Lower lobe of right lung (tissue), 2 donors: ENCODE measurements at regions not wholly inside any gene's neighbourhood (a gene's known extent, or its start where the extent isn't known, plus 50 kb on each side); places are given as distances from the start of the nearest gene placed in this dataset.

Source experiments
- ATAC-seq, 2 donors: fragments of 200-7000 bp; cut with Tn5 transposase; one replicate each; pipeline ENCODE4 v1.9.1; 2020 to 2022; ENCODE audit warnings: mild to moderate bottlenecking in 2 of 2, moderate library complexity in 2 of 2
- DNase-seq: peaks from one replicate; pipeline ENCODE4 v3.0.0-alpha.2; 2020
- H3K27ac ChIP-seq: fragments of 200-600 bp; one replicate; pipeline ENCODE4 v1.8.0; 2022
- H3K27me3 ChIP-seq: fragments of 200-600 bp; one replicate; pipeline ENCODE4 v1.8.0; 2022; ENCODE audit warnings: low read depth
- H3K36me3 ChIP-seq: fragments of 200-600 bp; one replicate; pipeline ENCODE4 v1.8.0; 2022; ENCODE audit warnings: mild to moderate bottlenecking
- H3K4me1 ChIP-seq: fragments of 200-600 bp; one replicate; pipeline ENCODE4 v1.8.0; 2022
- H3K4me3 ChIP-seq: fragments of 200-600 bp; one replicate; pipeline ENCODE4 v1.8.0; 2022; ENCODE audit warnings: mild to moderate bottlenecking
- H3K9me3 ChIP-seq: fragments of 200-600 bp; one replicate; pipeline ENCODE4 v1.8.0; 2022
- CTCF ChIP-seq: fragments of 200-600 bp; IDR thresholded peaks from one replicate; pipeline ENCODE4 v1.8.0; 2022; ENCODE audit warnings: antibody characterized with exemption, mild to moderate bottlenecking
- intact Hi-C: fragments of 100-400 bp; cut with DNase I; formaldehyde crosslinking; loops from one replicate; pipeline ENCODE4 v1.11.0; 2022
- donor health status: DM: no; HTN: yes; CAD: no; lungs with severe emphysema.

- intact Hi-C loops, result no loop called here
- Histone ChIP-seq H3K4me1 (no peaks in the 10 kb centered on the region), H3K4me3 (no peak overlapping the region), H3K27me3 (no peaks in the 10 kb centered on the region), H3K27ac (no peak overlapping the region), H3K9me3 (no peaks in the 10 kb centered on the region), H3K36me3 (no peaks in the 10 kb centered on the region)
- DNase-seq (no peak), ATAC-seq (no peak)
- TF ChIP-seq CTCF, result no peak
These were observed 622.3 kb downstream of the SEMA5A start for GRCh38 chr5:8923526-8923925.

DNA sequence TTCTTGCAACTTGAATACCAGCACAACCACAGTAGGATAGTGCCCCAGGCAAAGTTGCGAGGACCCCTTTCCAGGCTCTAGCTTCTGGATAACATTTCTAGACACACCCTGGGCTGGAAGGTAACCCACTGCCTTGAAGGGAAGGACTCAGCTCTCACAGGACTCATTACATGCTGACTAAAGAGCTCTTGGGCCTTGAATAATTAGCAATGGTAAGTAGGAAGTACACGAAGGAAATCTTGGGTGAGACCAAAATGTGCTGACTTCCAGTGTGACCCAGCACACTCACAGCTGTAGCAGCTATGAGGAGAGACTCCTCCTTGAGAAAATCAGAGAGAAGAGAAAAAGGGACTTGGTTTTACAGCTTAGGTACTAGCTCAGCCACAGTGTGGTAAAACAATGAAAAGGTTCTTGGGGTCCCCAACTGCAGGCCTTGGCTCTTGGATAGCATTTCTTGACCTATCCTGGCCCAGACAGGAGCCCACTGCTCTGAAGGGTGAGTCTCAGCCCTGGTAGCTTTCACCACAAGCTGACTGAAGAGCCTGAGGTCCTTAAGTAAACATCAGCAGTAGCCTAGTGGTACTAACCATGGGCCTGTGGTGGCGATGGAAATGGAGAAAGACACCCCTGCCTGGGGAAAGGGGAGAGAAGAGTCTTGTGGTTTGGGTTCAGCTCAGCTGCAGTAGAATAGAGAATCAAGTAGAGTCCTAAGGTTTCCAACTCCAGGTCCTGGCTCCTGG is 621.7 kb downstream of the SEMA5A start:
- intact Hi-C loops, result no loop called here
- DNase-seq (no peak), ATAC-seq (no peak)
- Histone ChIP-seq H3K36me3 (no peaks in the 10 kb centered on the region), H3K27ac (no peak overlapping the region), H3K27me3 (no peaks in the 10 kb centered on the region), H3K4me3 (no peak overlapping the region), H3K9me3 (no peaks in the 10 kb centered on the region), H3K4me1 (no peaks in the 10 kb centered on the region)
- no peak for TF ChIP-seq CTCF

GRCh38 chr5:8930021-8930420 is 615.9 kb downstream of the SEMA5A start:
- H3K27me3 ChIP-seq, result no peaks in the 10 kb centered on the region
- no peak overlapping the region for H3K4me3 ChIP-seq
- H3K27ac ChIP-seq, result no peak overlapping the region
- ATAC-seq (no peak), DNase-seq (no peak)
- no peaks in the 10 kb centered on the region for H3K9me3 ChIP-seq
- H3K36me3 ChIP-seq, result no peaks in the 10 kb centered on the region
- no peak for TF ChIP-seq CTCF
- intact Hi-C loops, result no loop called here
- no peaks in the 10 kb centered on the region for H3K4me1 ChIP-seq

DNA sequence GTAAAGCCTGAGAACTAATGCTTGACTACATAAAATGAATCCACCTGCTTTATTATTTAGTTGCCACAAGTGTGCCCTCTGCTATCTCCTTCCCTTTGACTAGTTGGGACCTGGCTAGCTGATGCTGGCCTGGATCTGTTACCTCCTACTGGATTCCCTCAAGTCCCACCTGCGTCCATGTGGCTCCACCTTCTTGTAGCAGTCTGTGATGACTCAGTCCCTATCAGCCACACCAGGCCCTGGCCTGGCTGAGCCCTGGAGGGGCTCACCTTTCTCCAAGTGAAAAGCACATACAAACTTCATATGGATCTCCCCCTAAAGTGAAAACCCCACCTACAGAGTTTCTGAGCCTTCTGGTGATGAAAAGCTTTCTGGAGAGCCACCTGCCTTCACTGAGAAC is 611.4 kb downstream of the SEMA5A start:
- TF ChIP-seq CTCF, result no peak
- ATAC-seq, result no peak
- DNase-seq, result no peak
- H3K27me3 ChIP-seq, result no peaks in the 10 kb centered on the region
- peaks cover 4% of the 10 kb centered on the region for H3K9me3 ChIP-seq
- no peak overlapping the region for H3K27ac ChIP-seq
- no peaks in the 10 kb centered on the region for H3K4me1 ChIP-seq
- H3K4me3 ChIP-seq, result no peak overlapping the region
- intact Hi-C loops, result no loop called here
- no peaks in the 10 kb centered on the region for H3K36me3 ChIP-seq

DNA sequence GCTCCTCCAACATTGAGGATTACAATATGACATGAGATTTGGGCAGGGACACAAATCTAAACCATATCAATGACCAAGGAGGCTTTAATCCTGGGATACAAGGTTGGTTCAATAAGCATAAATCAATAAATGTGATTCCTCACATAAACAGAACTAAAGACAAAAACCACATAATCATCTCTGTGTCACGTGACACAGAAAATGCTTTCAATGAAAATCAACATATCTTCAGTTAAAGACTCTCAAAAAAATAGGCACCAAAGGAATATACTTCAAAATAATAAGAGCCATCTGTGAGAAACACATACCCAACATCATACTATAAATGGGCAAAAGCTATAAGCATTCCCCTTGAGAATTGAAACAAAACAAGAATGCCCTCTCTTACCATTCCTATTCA is 604.9 kb downstream of the SEMA5A start:
- H3K9me3 ChIP-seq, result peaks cover 4% of the 10 kb centered on the region
- TF ChIP-seq CTCF, result no peak
- DNase-seq, result no peak
- H3K27ac ChIP-seq, result no peak overlapping the region
- no peaks in the 10 kb centered on the region for H3K36me3 ChIP-seq
- intact Hi-C loops, result no loop called here
- H3K27me3 ChIP-seq, result no peaks in the 10 kb centered on the region
- ATAC-seq, result no peak
- H3K4me3 ChIP-seq, result no peak overlapping the region
- H3K4me1 ChIP-seq, result no peaks in the 10 kb centered on the region
